Trophoblast cell (in vitro differentiated cells and primary cell): ENCODE measurements at regions not wholly inside any gene's neighbourhood (a gene's known extent, or its start where the extent isn't known, plus 50 kb on each side); places are given as distances from the start of the nearest gene placed in this dataset.

Source experiments
- DNase-seq, 2 donors: peaks; one replicate each; pipeline ENCODE4 v3.0.0-alpha.2; 2016
- H2AFZ ChIP-seq: 2 replicates; pipeline ENCODE4 v1.6.1; 2013; ENCODE audit warnings: low read length, moderate library complexity, mild to moderate bottlenecking; ENCODE audit not compliant: insufficient read depth, poor library complexity
- H2AK5ac ChIP-seq: 2 replicates; pipeline ENCODE4 v1.6.1; 2013; ENCODE audit warnings: mild to moderate bottlenecking, low read length
- H2BK120ac ChIP-seq: 2 replicates; pipeline ENCODE4 v1.6.1; 2013; ENCODE audit warnings: low read length, mild to moderate bottlenecking, moderate library complexity; ENCODE audit not compliant: insufficient read depth, poor library complexity
- H2BK12ac ChIP-seq: 2 replicates; pipeline ENCODE4 v1.6.1; 2013; ENCODE audit warnings: mild to moderate bottlenecking, low read length, moderate library complexity
- H2BK5ac ChIP-seq: 2 replicates; pipeline ENCODE4 v1.6.1; 2013; ENCODE audit warnings: low read length, low read depth, moderate library complexity, mild to moderate bottlenecking; ENCODE audit not compliant: poor library complexity
- H3K14ac ChIP-seq: 2 replicates; pipeline ENCODE4 v1.6.1; 2013; ENCODE audit warnings: mild to moderate bottlenecking, low read length
- H3K18ac ChIP-seq: 2 replicates; pipeline ENCODE4 v1.6.1; 2013; ENCODE audit warnings: mild to moderate bottlenecking, low read length
- H3K23ac ChIP-seq: 2 replicates; pipeline ENCODE4 v1.6.1; 2013; ENCODE audit warnings: low read length
- H3K27ac ChIP-seq: 2 replicates; pipeline ENCODE4 v1.5.1; 2013; ENCODE audit warnings: low read depth, mild to moderate bottlenecking, inconsistent platforms, low read length, moderate library complexity
- H3K27me3 ChIP-seq: 2 replicates; pipeline ENCODE4 v1.6.1; 2013; ENCODE audit warnings: inconsistent platforms, mild to moderate bottlenecking, low read length, moderate library complexity; ENCODE audit not compliant: insufficient read depth
- H3K36me3 ChIP-seq, 2 experiments: 1 replicate in 1 of 2; 2 replicates in 1 of 2; pipeline ENCODE4 v1.6.1; 2013; ENCODE audit warnings: low read length in 2 of 2, mild to moderate bottlenecking in 2 of 2, moderate library complexity in 1 of 2; ENCODE audit not compliant: insufficient read depth in 2 of 2, control insufficient read depth in 1 of 2
- H3K4ac ChIP-seq: 2 replicates; pipeline ENCODE4 v1.6.1; 2013; ENCODE audit warnings: low read depth, mild to moderate bottlenecking, low read length, moderate library complexity
- H3K4me1 ChIP-seq, 2 experiments: 1 replicate in 1 of 2; 2 replicates in 1 of 2; pipeline ENCODE4 v1.6.1; 2013; ENCODE audit warnings: low read length in 2 of 2, mild to moderate bottlenecking in 2 of 2, moderate library complexity in 1 of 2; ENCODE audit not compliant: insufficient read depth in 2 of 2, control insufficient read depth in 1 of 2
- H3K4me2 ChIP-seq: 2 replicates; pipeline ENCODE4 v1.6.1; 2013; ENCODE audit warnings: inconsistent platforms, mild to moderate bottlenecking, low read length, moderate library complexity
- H3K4me3 ChIP-seq: 2 replicates; pipeline ENCODE4 v1.5.1; 2013; ENCODE audit warnings: mild to moderate bottlenecking, low read depth, low read length, inconsistent platforms
- H3K79me1 ChIP-seq: one replicate; pipeline ENCODE4 v1.6.1; 2013; ENCODE audit warnings: low read length
- H3K79me2 ChIP-seq: 2 replicates; pipeline ENCODE4 v1.6.1; 2013; ENCODE audit warnings: low read length, mild to moderate bottlenecking; ENCODE audit not compliant: control insufficient read depth, insufficient read depth, poor library complexity
- H3K9ac ChIP-seq: 2 replicates; pipeline ENCODE4 v1.6.1; 2013; ENCODE audit warnings: mild to moderate bottlenecking, low read length
- H3K9me3 ChIP-seq: 2 replicates; pipeline ENCODE4 v1.6.1; 2013; ENCODE audit warnings: low read depth, mild to moderate bottlenecking, control low read depth, inconsistent platforms, low read length; ENCODE audit not compliant: insufficient read depth
- H4K12ac ChIP-seq: 2 replicates; pipeline ENCODE4 v1.6.1; 2013; ENCODE audit warnings: low read depth, mild to moderate bottlenecking, low read length, moderate library complexity
- H4K8ac ChIP-seq: 2 replicates; pipeline ENCODE4 v1.6.1; 2013; ENCODE audit warnings: low read depth, mild to moderate bottlenecking, low read length, moderate library complexity
- H4K91ac ChIP-seq: one replicate; pipeline ENCODE4 v1.6.1; 2013; ENCODE audit warnings: low read depth, mild to moderate bottlenecking, low read length, moderate library complexity
- WGBS: extraction: QIAGEN DNeasy Blood & Tissue Kit; methylation state at CpG from one replicate; pipeline ENCODE4 v1.1.7; 2013; ENCODE audit warnings: missing lambda C conversion rate; ENCODE audit not compliant: insufficient read length, insufficient coverage; ENCODE audit errors: extremely low coverage; 5-methylcytosine and 5-hydroxymethylcytosine counted together

- H3K27ac ChIP-seq = peak overlapping the region; percentile 86
- peak; percentile 33 to 74 for DNase-seq
- H2BK120ac ChIP-seq = no peak overlapping the region
- no peak overlapping the region for H4K8ac ChIP-seq
- peaks cover 16% of the 10 kb centered on the region for H3K79me1 ChIP-seq
- H2AK5ac ChIP-seq = no peak overlapping the region
- H3K79me2 ChIP-seq = no peaks in the 10 kb centered on the region
- no peak overlapping the region for H3K14ac ChIP-seq
- H2BK12ac ChIP-seq = no peak overlapping the region
- peaks cover 11 to 26% of the 10 kb centered on the region in 2 experiments for H3K4me1 ChIP-seq
- no peak overlapping the region for H3K4ac ChIP-seq
- no peak overlapping the region for H4K12ac ChIP-seq
- H3K27me3 ChIP-seq = no peaks in the 10 kb centered on the region
- no CpG with 5 or more reads among the region's 2 CpGs for WGBS
- H4K91ac ChIP-seq = no peak overlapping the region
- H3K9ac ChIP-seq = no peak overlapping the region
- no peak overlapping the region for H3K18ac ChIP-seq
- H2BK5ac ChIP-seq = no peak overlapping the region
- no peak overlapping the region for H3K23ac ChIP-seq
- no peak overlapping the region for H2AFZ ChIP-seq
- H3K4me2 ChIP-seq = no peak overlapping the region
- no peak overlapping the region for H3K4me3 ChIP-seq
- H3K36me3 ChIP-seq = no peaks in the 10 kb centered on the region
- no peaks in the 10 kb centered on the region for H3K9me3 ChIP-seq
These were observed 77.6 kb downstream of the KIF4B start for GRCh38 chr5:155091063-155091648.

GRCh38 chr5:155091768-155092717 is 78.5 kb downstream of the KIF4B start:
- H3K9ac ChIP-seq = no peak overlapping the region
- no peaks in the 10 kb centered on the region for H3K27me3 ChIP-seq
- H2AK5ac ChIP-seq = no peak overlapping the region
- no peak overlapping the region for H3K4ac ChIP-seq
- no peak overlapping the region for H4K8ac ChIP-seq
- H4K91ac ChIP-seq = peak overlapping the region; percentile 74
- peak overlapping the region; percentile 81 for H2BK5ac ChIP-seq
- H2BK120ac ChIP-seq = peak overlapping the region; percentile 97
- H3K27ac ChIP-seq = peak overlapping the region; percentile 70
- no peak overlapping the region for H2AFZ ChIP-seq
- no CpG with 5 or more reads among the region's 2 CpGs for WGBS
- H2BK12ac ChIP-seq = peak overlapping the region; percentile 99
- H3K18ac ChIP-seq = peak overlapping the region; percentile 77
- H3K4me1 ChIP-seq = peaks cover 8 to 22% of the 10 kb centered on the region in 2 experiments
- H3K9me3 ChIP-seq = no peaks in the 10 kb centered on the region
- DNase-seq = peak in 1 of 2 donors; percentile 65
- H3K14ac ChIP-seq = peak overlapping the region; percentile 72
- no peak overlapping the region for H4K12ac ChIP-seq
- no peak overlapping the region for H3K23ac ChIP-seq
- peaks cover 13% of the 10 kb centered on the region for H3K79me1 ChIP-seq
- H3K79me2 ChIP-seq = no peaks in the 10 kb centered on the region
- H3K4me3 ChIP-seq = no peak overlapping the region
- H3K36me3 ChIP-seq = no peaks in the 10 kb centered on the region
- no peak overlapping the region for H3K4me2 ChIP-seq

- Histone ChIP-seq H2BK12ac (no peak overlapping the region), H2BK5ac (no peak overlapping the region), H2AK5ac (no peak overlapping the region), H3K4me2 (no peak overlapping the region), H3K4me3 (no peak overlapping the region), H3K23ac (no peak overlapping the region), H2BK120ac (no peak overlapping the region), H3K27me3 (no peaks in the 10 kb centered on the region), H3K36me3 (no peaks in the 10 kb centered on the region), H3K79me2 (no peaks in the 10 kb centered on the region), H3K4ac (no peak overlapping the region), H2AFZ (no peak overlapping the region), H3K4me1 (peaks cover 4 to 9% of the 10 kb centered on the region in 2 experiments), H3K9ac (no peak overlapping the region), H4K91ac (no peak overlapping the region), H3K9me3 (no peaks in the 10 kb centered on the region), H3K79me1 (peaks cover 6% of the 10 kb centered on the region), H3K18ac (no peak overlapping the region), H4K8ac (no peak overlapping the region), H4K12ac (no peak overlapping the region), H3K27ac (no peak overlapping the region), H3K14ac (no peak overlapping the region)
- WGBS = no CpG with 5 or more reads among the region's 1 CpG
- DNase-seq = no peak
These were observed 80.9 kb downstream of the KIF4B start for GRCh38 chr5:155094455-155094854.

- Histone ChIP-seq H2AFZ (no peak overlapping the region), H3K36me3 (no peaks in the 10 kb centered on the region), H3K79me1 (no peaks in the 10 kb centered on the region), H2BK12ac (no peak overlapping the region), H3K18ac (no peak overlapping the region), H3K14ac (no peak overlapping the region), H3K9me3 (no peaks in the 10 kb centered on the region), H3K23ac (no peak overlapping the region), H3K4me3 (no peak overlapping the region), H3K79me2 (no peaks in the 10 kb centered on the region), H3K27me3 (no peaks in the 10 kb centered on the region), H3K4me2 (no peak overlapping the region), H4K91ac (no peak overlapping the region), H4K12ac (no peak overlapping the region), H3K4me1 (no peaks in the 10 kb centered on the region), H2AK5ac (no peak overlapping the region), H4K8ac (no peak overlapping the region), H2BK120ac (no peak overlapping the region), H3K9ac (no peak overlapping the region), H3K4ac (no peak overlapping the region), H3K27ac (no peak overlapping the region), H2BK5ac (no peak overlapping the region)
- WGBS = no CpG with 5 or more reads among the region's 2 CpGs
- no peak for DNase-seq
These were observed 84.4 kb downstream of the KIF4B start for GRCh38 chr5:155097995-155098394.
